Hepatocyte (in vitro differentiated cells): ENCODE measurements at regions not wholly inside any gene's neighbourhood (a gene's known extent, or its start where the extent isn't known, plus 50 kb on each side); places are given as distances from the start of the nearest gene placed in this dataset.

Experiments
- CTCF ChIP-seq: fragments of 200-600 bp; sonication (generic); IDR thresholded peaks from 2 replicates; pipeline ENCODE4 v1.5.1; 2016; ENCODE audit warnings: antibody characterized with exemption, mild to moderate bottlenecking; ENCODE audit not compliant: poor library complexity
- EZH2 ChIP-seq: fragments of 200-600 bp; sonication (generic); IDR thresholded peaks from 2 replicates; pipeline ENCODE4 v1.6.1; 2016; ENCODE audit warnings: antibody characterized with exemption, mild to moderate bottlenecking, borderline replicate concordance
- EZH2phosphoT487 ChIP-seq: fragments of 200-600 bp; sonication (generic); IDR thresholded peaks from one replicate; pipeline ENCODE4 v1.6.1; 2018; ENCODE audit warnings: antibody characterized with exemption, mild to moderate bottlenecking, low read depth, moderate library complexity; ENCODE audit not compliant: unreplicated experiment, severe bottlenecking

- TF ChIP-seq CTCF, result no peak
- no peak for TF ChIP-seq EZH2
- TF ChIP-seq EZH2phosphoT487, result no peak
Observed at GRCh38 chr5:34475249-34475966, 180.7 kb upstream of the RAI14 start.
